Natural killer cell (primary cell): ENCODE measurements at regions not wholly inside any gene's neighbourhood (a gene's known extent, or its start where the extent isn't known, plus 50 kb on each side); places are given as distances from the start of the nearest gene placed in this dataset.

Experiments used
- ATAC-seq, 3 donors: fragments of 150-1000 bp in 2 of 3; fragments of 200-7000 bp in 1 of 3; cut with Tn5 transposase; 1 replicate in 1 of 3; 2 replicates in 2 of 3; pipeline ENCODE4 v1.10.0; 2021; ENCODE audit warnings: mild to moderate bottlenecking in 2 of 3, moderate library complexity in 2 of 3
- DNase-seq, 2 donors: peaks; one replicate each; pipeline versions ENCODE4 v3.0.0 to v3.0.0-alpha.2; 2013 to 2021; ENCODE audit warnings: mixed read lengths in 1 of 2
- H3K27ac ChIP-seq: one replicate; pipeline ENCODE4 v1.5.1; 2013; ENCODE audit warnings: mild to moderate bottlenecking, low read length
- H3K27me3 ChIP-seq: one replicate; pipeline ENCODE4 v1.6.1; 2013; ENCODE audit warnings: low read length; ENCODE audit not compliant: control insufficient read depth, insufficient read depth
- H3K36me3 ChIP-seq: one replicate; pipeline ENCODE4 v1.6.1; 2013; ENCODE audit warnings: low read length; ENCODE audit not compliant: control insufficient read depth, insufficient read depth
- H3K4me1 ChIP-seq: one replicate; pipeline ENCODE4 v1.6.1; 2013; ENCODE audit warnings: low read length; ENCODE audit not compliant: control insufficient read depth, insufficient read depth
- H3K4me3 ChIP-seq: one replicate; pipeline ENCODE4 v1.5.1; 2013; ENCODE audit warnings: low read length
- H3K9me3 ChIP-seq: one replicate; pipeline ENCODE4 v1.6.1; 2013; ENCODE audit warnings: low read length; ENCODE audit not compliant: control insufficient read depth, insufficient read depth
- H3K27ac Mint-ChIP-seq, 2 donors: one replicate each; pipeline ENCODE4 v1.8.0; 2022; ENCODE audit warnings: mild to moderate bottlenecking in 2 of 2, mixed read lengths in 2 of 2, moderate library complexity in 1 of 2
- H3K27me3 Mint-ChIP-seq, 2 donors: one replicate each; pipeline ENCODE4 v1.8.0; 2022; ENCODE audit warnings: low read depth in 2 of 2, mixed read lengths in 2 of 2
- H3K36me3 Mint-ChIP-seq: one replicate; pipeline ENCODE4 v1.8.0; 2022; ENCODE audit warnings: mixed read lengths
- H3K4me1 Mint-ChIP-seq, 2 donors: one replicate each; pipeline ENCODE4 v1.8.0; 2022; ENCODE audit warnings: mixed read lengths in 2 of 2
- H3K4me3 Mint-ChIP-seq: one replicate; pipeline ENCODE4 v1.8.0; 2022; ENCODE audit warnings: mild to moderate bottlenecking, moderate library complexity, mixed read lengths
- H3K9me3 Mint-ChIP-seq, 2 donors: one replicate each; pipeline ENCODE4 v1.8.0; 2022; ENCODE audit warnings: mixed read lengths in 2 of 2
- CTCF ChIP-seq: fragments of 200-600 bp; IDR thresholded peaks from one replicate; pipeline ENCODE4 v1.8.0; 2022; ENCODE audit warnings: antibody characterized with exemption
- WGBS: methylation state at CpG from one replicate; pipeline ENCODE4 v1.1.7; 2013; ENCODE audit warnings: missing lambda C conversion rate; ENCODE audit not compliant: insufficient coverage; 5-methylcytosine and 5-hydroxymethylcytosine counted together
- intact Hi-C: fragments of 100-400 bp; cut with micrococcal nuclease; formaldehyde crosslinking; loops from one replicate; pipeline ENCODE4 v1.14.2; 2022

- WGBS, result 76% methylated on average over 2 of the region's 6 CpGs
- intact Hi-C loops, result no loop called here
- Histone ChIP-seq H3K36me3 (no peaks in the 10 kb centered on the region), H3K27ac (no peak overlapping the region), H3K4me3 (no peak overlapping the region), H3K9me3 (no peaks in the 10 kb centered on the region), H3K4me1 (no peaks in the 10 kb centered on the region), H3K27me3 (no peaks in the 10 kb centered on the region)
- H3K4me3 Mint-ChIP-seq, result no peak overlapping the region
- peaks cover 5% of the 10 kb centered on the region for H3K36me3 Mint-ChIP-seq
- H3K4me1 Mint-ChIP-seq, result no peaks in the 10 kb centered on the region
- TF ChIP-seq CTCF, result no peak
- H3K27ac Mint-ChIP-seq, result no peak overlapping the region
- no peaks in the 10 kb centered on the region for H3K27me3 Mint-ChIP-seq
- ATAC-seq (no peak), DNase-seq (no peak)
- peaks cover 8 to 9% of the 10 kb centered on the region in 2 donors for H3K9me3 Mint-ChIP-seq
Observed at GRCh38 chr14:46279327-46279726, 372.3 kb downstream of the RPL10L start.

- no peak overlapping the region for H3K27ac ChIP-seq
- H3K27ac Mint-ChIP-seq, result no peak overlapping the region
- H3K9me3 ChIP-seq, result no peaks in the 10 kb centered on the region
- no peak overlapping the region for H3K4me3 Mint-ChIP-seq
- no peak for ATAC-seq
- H3K27me3 Mint-ChIP-seq, result no peaks in the 10 kb centered on the region
- H3K4me1 Mint-ChIP-seq, result no peaks in the 10 kb centered on the region
- H3K36me3 ChIP-seq, result no peaks in the 10 kb centered on the region
- WGBS, result 70% methylated on average over 3 of the region's 4 CpGs
- TF ChIP-seq CTCF, result no peak
- H3K4me3 ChIP-seq, result no peak overlapping the region
- peaks cover 13 to 18% of the 10 kb centered on the region in 2 donors for H3K9me3 Mint-ChIP-seq
- H3K4me1 ChIP-seq, result no peaks in the 10 kb centered on the region
- intact Hi-C loops, result no loop called here
- peaks cover 8% of the 10 kb centered on the region for H3K36me3 Mint-ChIP-seq
- DNase-seq, result no peak
- no peaks in the 10 kb centered on the region for H3K27me3 ChIP-seq
Observed at GRCh38 chr14:46259536-46259935, 392.0 kb downstream of the RPL10L start.

- Mint-ChIP-seq H3K27me3 (no peaks in the 10 kb centered on the region), H3K9me3 (peaks cover 6 to 8% of the 10 kb centered on the region in 2 donors), H3K36me3 (no peaks in the 10 kb centered on the region), H3K27ac (no peak overlapping the region), H3K4me3 (no peak overlapping the region), H3K4me1 (no peaks in the 10 kb centered on the region)
- Histone ChIP-seq H3K27ac (no peak overlapping the region), H3K4me1 (no peaks in the 10 kb centered on the region), H3K4me3 (no peak overlapping the region), H3K27me3 (no peaks in the 10 kb centered on the region), H3K36me3 (no peaks in the 10 kb centered on the region), H3K9me3 (no peaks in the 10 kb centered on the region)
- no peak for DNase-seq
- ATAC-seq, result no peak
- TF ChIP-seq CTCF, result no peak
- intact Hi-C loops, result no loop called here
- WGBS, result no CpG with 5 or more reads among the region's 3 CpGs
Observed at GRCh38 chr14:46256381-46256780, 395.2 kb downstream of the RPL10L start.

GRCh38 chr14:46250113-46250703, 401.4 kb downstream of the RPL10L start:
- H3K27me3 Mint-ChIP-seq, result no peaks in the 10 kb centered on the region
- no peak overlapping the region for H3K27ac Mint-ChIP-seq
- H3K4me1 Mint-ChIP-seq, result no peaks in the 10 kb centered on the region

More at GRCh38 chr14:46250113-46250703, 401.4 kb downstream of the RPL10L start:
- Histone ChIP-seq H3K4me1 (no peaks in the 10 kb centered on the region), H3K36me3 (no peaks in the 10 kb centered on the region), H3K27ac (no peak overlapping the region), H3K4me3 (no peak overlapping the region), H3K9me3 (no peaks in the 10 kb centered on the region), H3K27me3 (no peaks in the 10 kb centered on the region)
- intact Hi-C loops, result no loop called here
- TF ChIP-seq CTCF, result no peak
- H3K4me3 Mint-ChIP-seq, result no peak overlapping the region
- DNase-seq (peak in 1 of 2 donors; percentile 1), ATAC-seq (no peak)
- H3K9me3 Mint-ChIP-seq, result peaks cover 0 to 8% of the 10 kb centered on the region in 2 donors
- peaks cover 9% of the 10 kb centered on the region for H3K36me3 Mint-ChIP-seq
